ENCODE measurements at regions not wholly inside any gene's neighbourhood (a gene's known extent, or its start where the extent isn't known, plus 50 kb on each side); places are given as distances from the start of the nearest gene placed in this dataset.
A peak's percentile ranks its signal among the peaks of the same experiment; 100 is the strongest.

DNA sequence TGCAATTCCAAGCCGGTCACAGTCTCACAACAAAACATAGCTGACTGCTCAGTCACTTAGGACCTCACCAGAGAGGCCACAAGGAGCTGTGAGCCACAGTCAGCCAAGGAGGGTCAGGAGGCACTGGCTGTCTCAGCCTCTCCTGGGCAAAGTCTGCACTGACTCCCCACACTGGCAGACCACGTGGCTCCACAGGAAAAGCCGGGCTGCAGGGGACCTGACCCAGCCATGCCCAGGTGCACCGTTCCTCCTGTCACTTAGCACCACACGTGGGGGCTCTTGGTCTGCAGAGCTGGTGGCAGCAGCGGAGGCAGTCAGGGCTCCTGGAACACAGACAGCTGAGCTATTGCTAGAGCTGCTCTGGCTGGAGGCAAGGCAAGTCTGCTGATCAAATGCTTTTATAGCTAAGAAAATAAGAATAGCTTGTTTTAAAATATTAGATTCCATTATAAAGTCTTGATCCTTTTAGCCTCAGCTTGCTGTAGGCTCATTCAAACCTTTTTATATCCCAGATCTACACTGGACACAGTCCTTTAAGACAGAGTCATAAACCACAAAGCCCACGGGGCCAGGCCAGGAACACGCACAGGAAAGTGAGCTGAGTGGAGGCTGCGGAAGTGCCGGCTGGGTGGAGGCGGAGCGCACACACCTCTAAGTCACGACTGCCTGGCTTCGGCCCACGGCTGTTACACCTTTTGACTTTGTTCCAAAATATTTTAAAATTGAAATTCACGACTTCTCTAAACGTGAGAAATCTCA lies 744.1 kb downstream of the UQCRFS1 start:
- Mint-ChIP-seq H3K36me3 (no peaks in the 10 kb centered on the region), H3K27ac (peak overlapping the region; percentile 80), H3K4me1 (ENCODE audit: low read depth) (peaks cover 35% of the 10 kb centered on the region), H3K27me3 (no peaks in the 10 kb centered on the region), H3K9me3 (ENCODE audit: low read depth) (no peaks in the 10 kb centered on the region), H3K4me3 (peak overlapping the region; percentile 47)

DNA sequence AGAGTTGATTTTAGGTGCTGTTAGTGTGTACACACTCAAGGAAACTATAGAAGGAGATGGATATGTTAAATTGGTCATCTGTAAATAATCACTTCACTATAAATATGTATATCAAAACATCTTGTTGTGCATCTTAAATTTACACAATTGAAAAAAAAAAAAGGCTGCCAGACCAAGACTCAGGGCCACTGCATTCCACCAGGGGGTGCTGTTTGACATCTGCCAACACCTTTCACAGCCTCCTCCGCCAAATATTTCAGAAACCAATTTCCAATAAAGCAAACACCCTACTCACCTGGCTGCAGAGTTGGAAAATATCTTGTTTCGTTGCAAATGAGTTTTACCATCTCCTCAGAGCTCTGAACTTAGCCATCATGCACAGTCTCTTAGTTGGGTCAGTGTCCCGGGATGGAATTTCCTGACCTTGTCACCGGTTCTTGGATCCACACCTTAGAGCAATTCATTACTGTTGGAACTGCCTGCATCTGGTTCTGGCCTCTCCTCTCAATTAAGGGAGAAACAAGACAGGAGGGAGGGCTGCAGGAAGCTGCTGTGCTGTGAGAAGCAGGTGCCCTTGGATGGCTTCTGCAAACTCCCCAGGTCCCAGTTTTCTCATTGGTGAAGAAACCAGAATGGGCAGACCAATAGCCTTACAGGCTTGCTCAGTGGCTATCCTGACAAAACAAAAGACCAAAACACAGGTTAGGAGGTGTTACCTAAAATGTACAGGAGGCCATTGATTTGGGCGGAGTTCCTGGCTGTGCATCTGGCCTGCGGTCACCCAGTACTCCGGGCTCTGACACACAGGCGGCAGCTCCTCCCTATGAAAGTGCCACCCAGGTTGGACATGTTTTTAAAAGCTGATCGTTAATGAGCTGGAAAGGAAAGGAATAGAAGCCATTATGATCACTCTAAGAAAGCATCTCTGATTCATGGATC lies 746.6 kb downstream of the UQCRFS1 start:
- Mint-ChIP-seq H3K9me3 (ENCODE audit: low read depth) (no peaks in the 10 kb centered on the region), H3K4me3 (no peak overlapping the region), H3K36me3 (no peaks in the 10 kb centered on the region), H3K4me1 (ENCODE audit: low read depth) (peaks cover 34% of the 10 kb centered on the region), H3K27ac (no peak overlapping the region), H3K27me3 (no peaks in the 10 kb centered on the region)

DNA sequence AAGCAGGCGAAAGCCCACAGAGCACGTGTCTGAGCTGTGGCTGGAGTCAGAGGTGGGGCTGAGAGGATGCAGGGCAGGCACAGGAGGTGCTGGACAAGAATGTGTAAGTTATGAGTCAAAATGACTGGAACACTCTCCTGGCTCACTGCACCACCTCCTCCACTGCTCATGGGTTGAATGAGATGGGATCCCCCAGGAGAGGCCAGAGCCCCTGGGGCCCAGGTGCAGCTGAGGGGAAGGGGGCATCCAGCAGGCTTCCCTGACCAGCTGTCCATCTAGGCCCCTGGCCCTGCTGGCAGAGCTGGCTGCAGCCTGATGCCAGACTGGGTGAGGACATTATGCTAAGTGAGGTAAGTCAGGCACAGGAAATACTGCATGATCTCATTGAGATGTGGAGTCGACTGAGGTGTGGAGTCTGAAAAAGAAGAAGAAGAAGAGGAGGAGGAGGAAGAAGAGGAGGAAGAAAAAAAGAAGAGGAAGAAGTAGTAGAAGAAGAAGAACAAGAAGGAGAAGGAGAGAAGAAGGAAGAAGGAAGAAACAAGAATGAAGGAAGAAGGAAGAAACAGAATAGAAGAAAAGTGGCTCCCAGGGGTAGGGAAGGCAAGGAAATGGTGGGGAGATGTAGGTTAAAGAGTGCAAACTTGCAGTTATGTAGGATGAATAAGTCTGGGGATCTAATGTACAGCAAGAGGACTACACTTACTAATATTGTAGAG lies 747.4 kb downstream of the UQCRFS1 start:
- Mint-ChIP-seq H3K4me3 (no peak overlapping the region), H3K4me1 (ENCODE audit: low read depth) (peaks cover 35% of the 10 kb centered on the region), H3K27ac (no peak overlapping the region), H3K9me3 (ENCODE audit: low read depth) (no peaks in the 10 kb centered on the region), H3K36me3 (no peaks in the 10 kb centered on the region), H3K27me3 (no peaks in the 10 kb centered on the region)

GRCh38 chr19:28463493-28464053 lies 749.4 kb downstream of the UQCRFS1 start:
- Mint-ChIP-seq H3K27me3 (no peaks in the 10 kb centered on the region), H3K4me1 (ENCODE audit: low read depth) (peaks cover 26% of the 10 kb centered on the region)

GRCh38 chr19:28457620-28458019 lies 755.3 kb downstream of the UQCRFS1 start:
- Mint-ChIP-seq H3K4me3 (no peak overlapping the region), H3K9me3 (ENCODE audit: low read depth) (no peaks in the 10 kb centered on the region), H3K36me3 (no peaks in the 10 kb centered on the region), H3K4me1 (ENCODE audit: low read depth) (peaks cover 12% of the 10 kb centered on the region), H3K27me3 (no peaks in the 10 kb centered on the region), H3K27ac (no peak overlapping the region)

More at GRCh38 chr19:28463493-28464053, 749.4 kb downstream of the UQCRFS1 start:
- Mint-ChIP-seq H3K27ac (no peak overlapping the region), H3K9me3 (ENCODE audit: low read depth) (no peaks in the 10 kb centered on the region), H3K36me3 (no peaks in the 10 kb centered on the region), H3K4me3 (no peak overlapping the region)

GRCh38 chr19:28456708-28457320 lies 756.1 kb downstream of the UQCRFS1 start:
- no peaks in the 10 kb centered on the region for H3K9me3 Mint-ChIP-seq (ENCODE audit: low read depth)
- no peaks in the 10 kb centered on the region for H3K27me3 Mint-ChIP-seq
- H3K4me3 Mint-ChIP-seq = no peak overlapping the region
- H3K4me1 Mint-ChIP-seq (ENCODE audit: low read depth) = peaks cover 12% of the 10 kb centered on the region
- no peak overlapping the region for H3K27ac Mint-ChIP-seq
- H3K36me3 Mint-ChIP-seq = no peaks in the 10 kb centered on the region

DNA sequence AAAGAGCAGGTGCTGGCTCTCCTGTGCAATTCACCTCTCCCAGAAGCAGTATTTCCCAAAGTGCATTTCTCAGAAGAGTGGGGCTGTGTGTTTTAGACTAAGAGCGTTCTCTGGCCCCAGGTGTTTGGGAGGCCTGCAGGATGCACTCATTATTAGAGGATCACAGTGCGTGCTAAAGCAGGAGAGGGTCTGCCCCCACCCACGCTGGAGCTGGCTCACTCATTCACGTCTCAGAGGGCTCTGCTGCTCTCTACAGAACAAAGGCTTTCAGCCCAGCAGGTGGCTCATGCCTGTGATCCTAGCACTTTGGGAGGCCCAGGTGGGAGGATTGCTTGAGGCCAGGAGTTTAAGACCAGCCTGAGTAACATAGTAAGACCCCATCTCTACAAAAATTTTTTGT lies 756.7 kb downstream of the UQCRFS1 start:
- H3K27me3 Mint-ChIP-seq = no peaks in the 10 kb centered on the region
- H3K9me3 Mint-ChIP-seq (ENCODE audit: low read depth) = no peaks in the 10 kb centered on the region
- H3K36me3 Mint-ChIP-seq = no peaks in the 10 kb centered on the region
- peaks cover 12% of the 10 kb centered on the region for H3K4me1 Mint-ChIP-seq (ENCODE audit: low read depth)
- no peak overlapping the region for H3K4me3 Mint-ChIP-seq
- no peak overlapping the region for H3K27ac Mint-ChIP-seq

DNA sequence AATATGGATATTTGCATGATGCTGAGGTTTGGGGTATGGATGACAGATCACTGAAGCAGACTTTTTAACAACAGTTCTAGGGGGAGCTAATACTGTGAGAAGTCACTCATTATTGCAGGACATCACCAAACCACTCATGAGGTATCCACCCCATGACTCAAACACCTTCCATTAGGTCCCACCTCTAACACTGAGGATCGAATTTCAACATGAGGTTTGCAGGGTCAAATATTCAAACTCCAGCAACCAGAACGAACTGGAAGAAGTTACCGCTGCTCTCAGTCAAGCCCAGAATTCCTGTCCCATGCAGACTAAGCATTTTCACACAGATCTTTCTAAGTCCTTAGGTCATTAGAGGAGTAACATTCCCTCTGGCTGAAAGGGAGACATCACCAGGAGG lies 758.9 kb downstream of the UQCRFS1 start:
- no peak overlapping the region for H3K4me3 Mint-ChIP-seq
- H3K27ac Mint-ChIP-seq = no peak overlapping the region
- H3K9me3 Mint-ChIP-seq (ENCODE audit: low read depth) = no peaks in the 10 kb centered on the region
- no peaks in the 10 kb centered on the region for H3K27me3 Mint-ChIP-seq
- no peaks in the 10 kb centered on the region for H3K4me1 Mint-ChIP-seq (ENCODE audit: low read depth)
- no peaks in the 10 kb centered on the region for H3K36me3 Mint-ChIP-seq

DNA sequence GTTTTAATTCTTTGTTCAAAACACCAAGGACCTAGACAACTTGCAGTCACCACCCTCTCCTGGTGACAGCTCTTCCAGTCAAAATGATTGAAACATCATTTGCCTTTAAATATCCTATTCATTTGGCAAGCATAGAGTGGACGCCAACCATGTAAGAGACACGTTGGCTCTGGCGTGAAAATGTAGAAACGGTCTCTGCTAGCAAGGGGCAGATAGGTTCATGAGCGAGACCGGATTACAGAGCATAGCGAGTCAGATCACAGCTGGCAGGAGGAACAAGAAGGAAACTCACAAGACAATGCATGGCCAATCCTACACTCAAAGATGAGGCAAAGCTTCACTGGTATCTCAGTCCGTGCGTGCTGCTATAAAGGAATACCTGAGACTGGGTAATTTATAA lies 759.5 kb downstream of the UQCRFS1 start:
- no peaks in the 10 kb centered on the region for H3K27me3 Mint-ChIP-seq
- no peaks in the 10 kb centered on the region for H3K4me1 Mint-ChIP-seq (ENCODE audit: low read depth)
- no peak overlapping the region for H3K4me3 Mint-ChIP-seq
- no peaks in the 10 kb centered on the region for H3K9me3 Mint-ChIP-seq (ENCODE audit: low read depth)
- no peaks in the 10 kb centered on the region for H3K36me3 Mint-ChIP-seq
- no peak overlapping the region for H3K27ac Mint-ChIP-seq

DNA sequence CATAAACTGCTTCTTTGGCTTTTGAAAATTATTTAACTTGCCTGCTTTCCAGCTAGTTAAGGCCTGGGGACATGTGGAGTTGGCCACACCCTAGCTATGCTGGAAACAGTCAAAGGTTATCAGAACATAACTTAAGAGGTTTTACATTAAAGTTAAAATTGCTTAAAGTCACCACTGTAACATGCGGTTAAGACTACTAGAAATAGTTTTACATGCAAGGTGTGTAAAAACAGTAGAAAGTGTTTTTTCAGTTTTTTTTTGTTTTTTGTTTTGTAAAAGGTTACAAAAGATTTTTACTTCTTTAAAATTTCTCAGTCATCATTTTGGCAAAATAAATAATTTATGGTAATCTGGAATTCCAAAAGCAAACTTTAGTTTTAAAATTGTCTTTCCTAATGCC lies 763.1 kb downstream of the UQCRFS1 start:
- Mint-ChIP-seq H3K9me3 (ENCODE audit: low read depth) (no peaks in the 10 kb centered on the region), H3K27ac (no peak overlapping the region), H3K27me3 (no peaks in the 10 kb centered on the region), H3K4me1 (ENCODE audit: low read depth) (no peaks in the 10 kb centered on the region), H3K36me3 (no peaks in the 10 kb centered on the region), H3K4me3 (no peak overlapping the region)

GRCh38 chr19:28446511-28446910 lies 766.4 kb downstream of the UQCRFS1 start:
- H3K4me1 Mint-ChIP-seq (ENCODE audit: low read depth) = no peaks in the 10 kb centered on the region
- H3K4me3 Mint-ChIP-seq = no peak overlapping the region
- H3K27ac Mint-ChIP-seq = no peak overlapping the region
- H3K27me3 Mint-ChIP-seq = no peaks in the 10 kb centered on the region
- no peaks in the 10 kb centered on the region for H3K9me3 Mint-ChIP-seq (ENCODE audit: low read depth)
- no peaks in the 10 kb centered on the region for H3K36me3 Mint-ChIP-seq

DNA sequence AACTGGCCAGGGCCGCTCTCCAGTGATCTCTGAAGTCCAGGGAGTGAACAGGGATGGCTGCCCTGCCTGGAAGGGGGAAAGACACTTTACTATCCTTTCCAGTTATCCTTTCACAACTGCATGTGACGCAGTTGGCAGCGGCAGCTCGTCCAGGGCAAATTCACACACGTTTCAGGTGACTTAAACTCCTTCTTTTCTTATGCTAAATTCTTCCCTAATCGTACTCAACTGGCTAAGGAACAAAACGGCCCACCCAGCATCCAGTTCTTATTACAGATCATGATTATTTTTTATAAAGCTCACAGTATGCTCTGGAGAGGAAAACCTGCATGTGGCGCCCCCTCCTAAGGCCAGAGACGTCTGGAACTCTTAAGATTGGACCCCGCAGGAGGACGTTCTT lies 767.1 kb downstream of the UQCRFS1 start:
- H3K9me3 Mint-ChIP-seq (ENCODE audit: low read depth) = no peaks in the 10 kb centered on the region
- H3K27ac Mint-ChIP-seq = no peak overlapping the region
- no peak overlapping the region for H3K4me3 Mint-ChIP-seq
- H3K36me3 Mint-ChIP-seq = no peaks in the 10 kb centered on the region
- no peaks in the 10 kb centered on the region for H3K27me3 Mint-ChIP-seq
- no peaks in the 10 kb centered on the region for H3K4me1 Mint-ChIP-seq (ENCODE audit: low read depth)

GRCh38 chr19:28444362-28444761 lies 768.6 kb downstream of the UQCRFS1 start:
- Mint-ChIP-seq H3K4me3 (no peak overlapping the region), H3K36me3 (no peaks in the 10 kb centered on the region), H3K27ac (no peak overlapping the region), H3K27me3 (no peaks in the 10 kb centered on the region), H3K4me1 (ENCODE audit: low read depth) (no peaks in the 10 kb centered on the region), H3K9me3 (ENCODE audit: low read depth) (no peaks in the 10 kb centered on the region)

DNA sequence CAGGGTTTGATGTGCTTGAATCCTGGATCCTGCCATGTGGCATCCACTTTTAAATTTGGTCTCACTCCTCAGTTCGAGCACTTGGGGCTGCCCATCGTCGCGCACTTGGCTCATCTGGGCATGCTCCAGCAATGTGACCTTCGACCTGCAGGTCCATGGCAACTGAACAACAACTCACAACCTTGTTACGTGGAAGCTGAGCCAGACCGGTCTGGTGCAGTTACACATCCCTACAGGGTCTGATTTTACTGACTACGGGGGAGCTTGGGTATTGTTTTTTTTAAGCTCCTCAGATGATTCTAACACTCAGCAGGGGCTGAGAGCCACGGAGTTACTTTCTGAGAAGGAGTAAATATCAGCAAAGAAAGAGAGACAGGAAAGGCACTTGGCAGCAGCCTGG lies 769.6 kb downstream of the UQCRFS1 start:
- Mint-ChIP-seq H3K9me3 (ENCODE audit: low read depth) (no peaks in the 10 kb centered on the region), H3K4me3 (no peak overlapping the region), H3K27ac (no peak overlapping the region), H3K27me3 (no peaks in the 10 kb centered on the region), H3K4me1 (ENCODE audit: low read depth) (no peaks in the 10 kb centered on the region), H3K36me3 (no peaks in the 10 kb centered on the region)

All from activated naive CD8-positive, alpha-beta T cell (primary cell).